WERI-Rb-1 (cell line): ENCODE measurements at regions not wholly inside any gene's neighbourhood (a gene's known extent, or its start where the extent isn't known, plus 50 kb on each side); places are given as distances from the start of the nearest gene placed in this dataset.

Experiments
- DNase-seq: peaks from one replicate; pipeline ENCODE4 v3.0.0-alpha.2; 2020
- H3K27ac ChIP-seq: fragments of 250-450 bp; sonication (Bioruptor Pico); 2 replicates; pipeline ENCODE4 v1.5.1; 2020; ENCODE audit warnings: mild to moderate bottlenecking, moderate library complexity
- H3K27me3 ChIP-seq: fragments of 250-450 bp; sonication (Bioruptor Pico); 2 replicates; pipeline ENCODE4 v1.5.1; 2021; ENCODE audit warnings: mild to moderate bottlenecking, low read depth, moderate library complexity; ENCODE audit not compliant: insufficient read depth, severe bottlenecking
- H3K36me3 ChIP-seq: fragments of 250-450 bp; sonication (Bioruptor Pico); 2 replicates; pipeline ENCODE4 v1.5.1; 2020; ENCODE audit warnings: mild to moderate bottlenecking, moderate library complexity
- H3K4me3 ChIP-seq: 2 replicates; pipeline ENCODE4 v1.5.1; 2011; ENCODE audit warnings: low read depth, mild to moderate bottlenecking, control low read depth, low read length
- H3K9me3 ChIP-seq: fragments of 250-450 bp; sonication (Bioruptor Pico); 2 replicates; pipeline ENCODE4 v1.5.1; 2021; ENCODE audit warnings: mild to moderate bottlenecking, moderate library complexity; ENCODE audit not compliant: severe bottlenecking
- CTCF ChIP-seq: IDR thresholded peaks from 2 replicates; pipeline ENCODE4 v1.5.1; 2011; ENCODE audit warnings: low read depth, mild to moderate bottlenecking, control low read depth, inconsistent platforms, low read length

- no peaks in the 10 kb centered on the region for H3K9me3 ChIP-seq
- no peaks in the 10 kb centered on the region for H3K36me3 ChIP-seq
- H3K27ac ChIP-seq: no peak overlapping the region
- H3K4me3 ChIP-seq: no peak overlapping the region
- H3K27me3 ChIP-seq: no peaks in the 10 kb centered on the region
- no peak for DNase-seq
- no peak for TF ChIP-seq CTCF
These were observed 162.1 kb downstream of the CHST1 start for GRCh38 chr11:45503311-45503710.

GRCh38 chr11:45502226-45502545 lies 163.2 kb downstream of the CHST1 start:
- Histone ChIP-seq H3K9me3 (no peaks in the 10 kb centered on the region), H3K4me3 (no peak overlapping the region), H3K36me3 (no peaks in the 10 kb centered on the region), H3K27me3 (no peaks in the 10 kb centered on the region), H3K27ac (peak overlapping the region; percentile 55)
- no peak for DNase-seq
- no peak for TF ChIP-seq CTCF

GRCh38 chr11:45501392-45502225 lies 163.8 kb downstream of the CHST1 start:
- Histone ChIP-seq H3K27me3 (no peaks in the 10 kb centered on the region), H3K9me3 (no peaks in the 10 kb centered on the region), H3K4me3 (no peak overlapping the region), H3K36me3 (no peaks in the 10 kb centered on the region), H3K27ac (peak overlapping the region; percentile 55)
- TF ChIP-seq CTCF: no peak
- peak; percentile 41 for DNase-seq

- Histone ChIP-seq H3K27me3 (no peaks in the 10 kb centered on the region), H3K9me3 (no peaks in the 10 kb centered on the region), H3K36me3 (no peaks in the 10 kb centered on the region), H3K4me3 (no peak overlapping the region), H3K27ac (no peak overlapping the region)
- no peak for TF ChIP-seq CTCF
- DNase-seq: no peak
These were observed 165.0 kb downstream of the CHST1 start for GRCh38 chr11:45500451-45500850.

GRCh38 chr11:45494738-45495137 lies 170.7 kb downstream of the CHST1 start:
- TF ChIP-seq CTCF: no peak
- no peaks in the 10 kb centered on the region for H3K27me3 ChIP-seq
- DNase-seq: no peak
- H3K9me3 ChIP-seq: no peaks in the 10 kb centered on the region
- H3K4me3 ChIP-seq: no peak overlapping the region
- H3K27ac ChIP-seq: no peak overlapping the region
- no peaks in the 10 kb centered on the region for H3K36me3 ChIP-seq

GRCh38 chr11:45489281-45489905 lies 176.0 kb downstream of the CHST1 start:
- H3K4me3 ChIP-seq: no peak overlapping the region
- no peak for TF ChIP-seq CTCF
- H3K9me3 ChIP-seq: no peaks in the 10 kb centered on the region
- no peak overlapping the region for H3K27ac ChIP-seq
- no peaks in the 10 kb centered on the region for H3K36me3 ChIP-seq
- no peaks in the 10 kb centered on the region for H3K27me3 ChIP-seq
- DNase-seq: no peak
